ENCODE measurements at regions not wholly inside any gene's neighbourhood (a gene's known extent, or its start where the extent isn't known, plus 50 kb on each side); places are given as distances from the start of the nearest gene placed in this dataset.
"Not testable (repeated sequence)": the region's sequence is repeated elsewhere in the genome, so short reads cannot be mapped to it uniquely, and the experiment has no call there.

- not testable (repeated sequence) for H3K4me3 Mint-ChIP-seq; H3K27me3 Mint-ChIP-seq (ENCODE audit: low read depth); DNase-seq (ENCODE audit: low spot score); H3K27ac Mint-ChIP-seq; H3K4me1 Mint-ChIP-seq (ENCODE audit: low read depth); H3K36me3 Mint-ChIP-seq (ENCODE audit: low read depth); H3K9me3 Mint-ChIP-seq
Observed at GRCh38 chr22:11017108-11017507, 4510.9 kb upstream of the OR11H1 start.

GRCh38 chr22:11020522-11020921 lies 4507.5 kb upstream of the OR11H1 start:
- peaks cover 24% of the 10 kb centered on the region for H3K9me3 Mint-ChIP-seq
- H3K27ac Mint-ChIP-seq; H3K4me3 Mint-ChIP-seq; H3K4me1 Mint-ChIP-seq (ENCODE audit: low read depth); H3K36me3 Mint-ChIP-seq (ENCODE audit: low read depth); H3K27me3 Mint-ChIP-seq (ENCODE audit: low read depth); DNase-seq (ENCODE audit: low spot score): not testable (repeated sequence)

- peaks cover 54% of the 10 kb centered on the region for H3K9me3 Mint-ChIP-seq
- H3K4me3 Mint-ChIP-seq; H3K4me1 Mint-ChIP-seq (ENCODE audit: low read depth): not testable (repeated sequence)
Observed at GRCh38 chr22:11026541-11026940, 4501.5 kb upstream of the OR11H1 start.

GRCh38 chr22:11027064-11027463 lies 4500.9 kb upstream of the OR11H1 start:
- not testable (repeated sequence) for H3K27ac Mint-ChIP-seq; H3K27me3 Mint-ChIP-seq (ENCODE audit: low read depth); H3K4me3 Mint-ChIP-seq; DNase-seq (ENCODE audit: low spot score); H3K36me3 Mint-ChIP-seq (ENCODE audit: low read depth); H3K4me1 Mint-ChIP-seq (ENCODE audit: low read depth)
- H3K9me3 Mint-ChIP-seq: peaks cover 59% of the 10 kb centered on the region

More at GRCh38 chr22:11026541-11026940, 4501.5 kb upstream of the OR11H1 start:
- H3K36me3 Mint-ChIP-seq (ENCODE audit: low read depth); H3K27ac Mint-ChIP-seq; H3K27me3 Mint-ChIP-seq (ENCODE audit: low read depth); DNase-seq (ENCODE audit: low spot score): not testable (repeated sequence)

GRCh38 chr22:11027532-11027931 lies 4500.5 kb upstream of the OR11H1 start:
- not testable (repeated sequence) for H3K27me3 Mint-ChIP-seq (ENCODE audit: low read depth); H3K4me3 Mint-ChIP-seq; H3K36me3 Mint-ChIP-seq (ENCODE audit: low read depth); H3K4me1 Mint-ChIP-seq (ENCODE audit: low read depth); DNase-seq (ENCODE audit: low spot score); H3K27ac Mint-ChIP-seq
- peaks cover 61% of the 10 kb centered on the region for H3K9me3 Mint-ChIP-seq

- H3K36me3 Mint-ChIP-seq (ENCODE audit: low read depth); H3K4me3 Mint-ChIP-seq; H3K4me1 Mint-ChIP-seq (ENCODE audit: low read depth); DNase-seq (ENCODE audit: low spot score); H3K27me3 Mint-ChIP-seq (ENCODE audit: low read depth); H3K27ac Mint-ChIP-seq: not testable (repeated sequence)
- peaks cover 54% of the 10 kb centered on the region for H3K9me3 Mint-ChIP-seq
Observed at GRCh38 chr22:11028180-11028579, 4499.8 kb upstream of the OR11H1 start.

GRCh38 chr22:11029534-11029933 lies 4498.5 kb upstream of the OR11H1 start:
- H3K4me3 Mint-ChIP-seq; H3K27ac Mint-ChIP-seq; H3K27me3 Mint-ChIP-seq (ENCODE audit: low read depth); H3K4me1 Mint-ChIP-seq (ENCODE audit: low read depth); H3K36me3 Mint-ChIP-seq (ENCODE audit: low read depth); DNase-seq (ENCODE audit: low spot score): not testable (repeated sequence)
- peaks cover 49% of the 10 kb centered on the region for H3K9me3 Mint-ChIP-seq

GRCh38 chr22:11029967-11030366 lies 4498.0 kb upstream of the OR11H1 start:
- H3K4me1 Mint-ChIP-seq (ENCODE audit: low read depth); DNase-seq (ENCODE audit: low spot score); H3K36me3 Mint-ChIP-seq (ENCODE audit: low read depth); H3K27me3 Mint-ChIP-seq (ENCODE audit: low read depth); H3K27ac Mint-ChIP-seq; H3K4me3 Mint-ChIP-seq: not testable (repeated sequence)
- peaks cover 52% of the 10 kb centered on the region for H3K9me3 Mint-ChIP-seq

- H3K27me3 Mint-ChIP-seq (ENCODE audit: low read depth); H3K36me3 Mint-ChIP-seq (ENCODE audit: low read depth); H3K27ac Mint-ChIP-seq; H3K4me1 Mint-ChIP-seq (ENCODE audit: low read depth); DNase-seq (ENCODE audit: low spot score); H3K4me3 Mint-ChIP-seq: not testable (repeated sequence)
- peaks cover 57% of the 10 kb centered on the region for H3K9me3 Mint-ChIP-seq
Observed at GRCh38 chr22:11030571-11031410, 4497.2 kb upstream of the OR11H1 start.

- H3K36me3 Mint-ChIP-seq (ENCODE audit: low read depth); H3K27ac Mint-ChIP-seq; H3K27me3 Mint-ChIP-seq (ENCODE audit: low read depth); H3K4me3 Mint-ChIP-seq; DNase-seq (ENCODE audit: low spot score); H3K4me1 Mint-ChIP-seq (ENCODE audit: low read depth): not testable (repeated sequence)
- peaks cover 65% of the 10 kb centered on the region for H3K9me3 Mint-ChIP-seq
Observed at GRCh38 chr22:11032115-11032514, 4495.9 kb upstream of the OR11H1 start.

- H3K27me3 Mint-ChIP-seq (ENCODE audit: low read depth); H3K4me1 Mint-ChIP-seq (ENCODE audit: low read depth); H3K4me3 Mint-ChIP-seq; DNase-seq (ENCODE audit: low spot score); H3K36me3 Mint-ChIP-seq (ENCODE audit: low read depth); H3K27ac Mint-ChIP-seq: not testable (repeated sequence)
- H3K9me3 Mint-ChIP-seq: peaks cover 70% of the 10 kb centered on the region
Observed at GRCh38 chr22:11034660-11034987, 4493.4 kb upstream of the OR11H1 start.

GRCh38 chr22:11035031-11035873 lies 4492.7 kb upstream of the OR11H1 start:
- H3K27ac Mint-ChIP-seq; H3K4me3 Mint-ChIP-seq; H3K4me1 Mint-ChIP-seq (ENCODE audit: low read depth); H3K27me3 Mint-ChIP-seq (ENCODE audit: low read depth); H3K36me3 Mint-ChIP-seq (ENCODE audit: low read depth); DNase-seq (ENCODE audit: low spot score): not testable (repeated sequence)
- peaks cover 71% of the 10 kb centered on the region for H3K9me3 Mint-ChIP-seq

- not testable (repeated sequence) for H3K4me1 Mint-ChIP-seq (ENCODE audit: low read depth); H3K27ac Mint-ChIP-seq; H3K36me3 Mint-ChIP-seq (ENCODE audit: low read depth); H3K27me3 Mint-ChIP-seq (ENCODE audit: low read depth); DNase-seq (ENCODE audit: low spot score); H3K4me3 Mint-ChIP-seq
- peaks cover 72% of the 10 kb centered on the region for H3K9me3 Mint-ChIP-seq
Observed at GRCh38 chr22:11037314-11037713, 4490.7 kb upstream of the OR11H1 start.

GRCh38 chr22:11037814-11038213 lies 4490.2 kb upstream of the OR11H1 start:
- not testable (repeated sequence) for H3K4me3 Mint-ChIP-seq; H3K4me1 Mint-ChIP-seq (ENCODE audit: low read depth); DNase-seq (ENCODE audit: low spot score); H3K27me3 Mint-ChIP-seq (ENCODE audit: low read depth); H3K36me3 Mint-ChIP-seq (ENCODE audit: low read depth); H3K27ac Mint-ChIP-seq
- peaks cover 74% of the 10 kb centered on the region for H3K9me3 Mint-ChIP-seq
